HG03045 (cell line): ENCODE measurements at regions not wholly inside any gene's neighbourhood (a gene's known extent, or its start where the extent isn't known, plus 50 kb on each side); places are given as distances from the start of the nearest gene placed in this dataset.

Experiments
- ATAC-seq: cut with Tn5 transposase; IDR thresholded peaks from one replicate; pipeline ENCODE4 v1.9.1; 2021; ENCODE audit warnings: mild to moderate bottlenecking, moderate library complexity; ENCODE audit not compliant: unreplicated experiment

DNA sequence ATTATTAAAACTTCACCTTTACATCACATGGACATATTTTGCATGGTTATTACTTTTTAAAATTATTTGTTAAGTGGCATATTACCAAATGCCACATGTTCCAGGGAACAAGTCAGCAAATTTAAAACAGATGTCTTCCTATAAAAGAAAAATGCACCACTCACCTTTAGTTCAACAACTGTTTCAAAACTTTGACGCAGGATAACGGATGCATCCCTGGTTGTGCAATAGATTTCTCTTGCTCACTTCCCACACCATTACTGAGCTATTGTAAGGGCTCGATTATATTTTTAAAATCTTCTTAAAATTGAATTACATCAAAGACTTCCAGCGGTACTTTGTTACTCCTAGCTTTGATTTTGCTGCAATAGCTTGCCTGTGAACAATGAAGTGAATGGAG is 93.0 kb upstream of the ARHGAP24 start:
- no peak for ATAC-seq

GRCh38 chr4:85391071-85391470 is 83.9 kb upstream of the ARHGAP24 start:
- no peak for ATAC-seq

DNA sequence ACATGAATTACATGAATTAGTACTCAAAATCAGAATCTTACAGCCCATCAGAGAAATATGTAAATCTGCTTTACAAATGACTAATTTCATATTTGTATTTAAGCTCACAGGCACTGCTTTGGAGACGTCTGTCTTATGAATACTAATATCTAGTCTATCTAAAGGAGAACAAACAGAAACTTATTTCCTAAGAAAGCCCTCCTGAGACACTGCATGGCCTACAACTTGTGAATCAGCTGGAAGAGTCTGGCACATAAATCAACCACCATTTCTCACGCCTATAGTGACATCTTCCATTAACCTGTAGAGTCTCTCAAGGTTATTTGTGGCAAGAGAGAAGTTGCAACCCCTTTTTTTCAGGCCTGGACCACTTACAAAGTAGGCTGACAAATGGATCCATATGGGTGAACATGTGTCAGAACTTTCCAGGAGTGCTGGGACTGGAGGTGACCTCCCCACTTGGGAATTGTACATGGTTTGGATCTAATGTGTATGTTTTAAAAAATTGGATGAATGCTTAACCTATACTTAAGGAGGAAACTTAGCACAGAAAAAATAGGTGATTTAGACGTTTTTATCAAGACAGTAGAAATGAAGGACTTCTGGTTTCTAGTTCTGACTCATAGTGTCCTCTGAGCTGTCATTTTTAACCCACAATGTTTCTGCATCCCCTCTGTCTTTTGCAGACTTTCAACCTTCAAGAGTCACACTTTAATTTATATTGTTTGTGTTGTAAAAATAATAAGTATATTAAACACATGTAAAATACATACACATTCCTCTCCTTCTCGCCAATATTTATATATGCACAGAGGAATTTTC is 83.2 kb upstream of the ARHGAP24 start:
- peak; percentile 84 for ATAC-seq

DNA sequence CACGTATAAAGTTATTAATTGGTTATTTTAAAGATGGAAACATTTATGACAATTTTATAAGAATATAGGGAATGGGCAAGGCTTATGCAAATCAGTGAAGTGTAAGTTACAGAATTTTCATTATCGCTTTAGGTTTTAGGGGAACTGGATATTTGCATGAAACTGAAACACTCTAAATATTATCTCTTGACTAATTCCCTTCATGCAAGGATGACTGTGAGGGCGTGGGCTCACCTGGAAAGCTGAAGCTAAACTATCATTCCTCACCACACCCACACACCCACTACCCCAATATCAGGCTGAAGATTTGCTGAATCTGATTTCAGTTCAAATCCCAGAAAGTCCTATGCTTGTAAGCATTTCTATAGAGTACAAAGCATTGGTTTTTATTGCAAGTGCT is 81.7 kb upstream of the ARHGAP24 start:
- ATAC-seq = peak; percentile 67

GRCh38 chr4:85398276-85398675 is 76.7 kb upstream of the ARHGAP24 start:
- no peak for ATAC-seq

GRCh38 chr4:85399270-85399669 is 75.7 kb upstream of the ARHGAP24 start:
- ATAC-seq = peak; percentile 53

DNA sequence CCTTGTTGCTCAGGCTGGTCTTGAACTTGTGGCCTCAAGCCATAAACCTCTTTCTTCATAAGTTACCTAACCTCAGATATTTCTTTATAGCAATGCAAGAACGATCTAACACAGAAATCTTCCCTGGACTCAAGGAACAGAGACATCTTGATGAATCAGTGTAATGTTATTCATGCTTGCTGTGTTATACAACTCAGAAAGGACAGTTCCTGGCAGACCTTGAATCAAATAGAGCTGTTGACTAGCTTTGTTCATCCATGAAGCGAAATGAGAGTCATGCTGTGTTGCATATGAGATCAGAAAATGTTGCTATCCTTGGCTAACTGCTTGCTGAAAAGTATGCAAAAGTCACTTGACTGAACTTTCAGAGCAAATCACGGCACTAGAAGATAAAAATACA is 72.6 kb upstream of the ARHGAP24 start:
- no peak for ATAC-seq

GRCh38 chr4:85406185-85406584 is 68.8 kb upstream of the ARHGAP24 start:
- ATAC-seq = no peak

DNA sequence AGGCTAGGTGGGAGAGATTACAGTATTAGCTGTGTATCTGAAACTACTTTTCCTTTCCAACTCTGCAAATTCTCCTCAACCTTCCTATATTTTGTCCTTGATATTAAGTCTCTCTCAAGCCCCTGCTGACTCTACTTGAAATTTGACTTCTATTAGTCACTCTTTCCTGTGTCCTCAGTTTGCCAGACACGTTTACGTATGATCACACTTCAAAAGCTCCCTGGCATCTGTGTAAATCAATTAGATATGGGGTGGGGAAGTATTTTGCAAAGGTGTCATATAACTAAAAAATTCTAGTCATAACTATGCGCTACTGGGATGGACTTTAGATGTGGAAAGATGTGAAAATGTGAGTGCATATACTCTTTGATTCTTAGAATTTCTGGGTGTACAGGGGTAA is 67.4 kb upstream of the ARHGAP24 start:
- ATAC-seq = no peak

DNA sequence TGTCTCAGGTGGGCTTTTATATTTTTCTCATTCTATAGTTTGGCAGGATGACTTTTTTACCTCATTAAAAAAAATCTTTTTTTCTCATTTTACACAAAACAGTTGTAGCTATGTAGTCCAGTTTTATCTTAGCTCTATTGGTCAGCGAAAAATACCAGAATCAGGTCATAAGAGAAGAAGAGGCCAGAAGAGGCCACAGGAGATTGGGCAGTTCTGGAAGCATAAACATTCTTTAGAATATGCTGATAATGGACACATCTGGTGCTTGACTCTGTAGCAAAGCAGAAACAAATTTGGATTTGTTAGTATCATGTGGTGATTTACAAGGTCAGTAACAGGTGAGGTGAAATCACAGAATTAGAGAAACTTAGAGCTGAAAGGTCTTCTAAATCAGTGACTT is 66.6 kb upstream of the ARHGAP24 start:
- ATAC-seq = no peak

DNA sequence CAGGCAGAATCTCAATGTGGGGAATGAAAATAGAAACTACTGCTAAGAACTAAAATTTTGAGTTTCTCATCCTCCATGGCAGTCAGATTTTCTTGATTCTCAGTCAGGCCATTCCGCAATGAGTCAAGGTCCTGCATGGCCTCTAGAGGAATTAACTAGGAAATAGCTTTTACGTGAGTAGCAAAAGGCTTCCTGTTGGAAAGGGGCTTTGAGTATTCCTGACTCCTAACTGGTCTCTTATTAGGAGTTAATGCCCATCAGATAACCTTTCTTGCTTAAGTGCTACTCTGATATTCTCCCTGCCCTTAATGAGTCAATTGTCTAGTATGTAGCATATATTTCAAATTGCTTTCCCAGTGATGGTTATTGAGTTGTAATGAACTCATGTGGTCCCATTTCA is 65.7 kb upstream of the ARHGAP24 start:
- ATAC-seq = no peak

DNA sequence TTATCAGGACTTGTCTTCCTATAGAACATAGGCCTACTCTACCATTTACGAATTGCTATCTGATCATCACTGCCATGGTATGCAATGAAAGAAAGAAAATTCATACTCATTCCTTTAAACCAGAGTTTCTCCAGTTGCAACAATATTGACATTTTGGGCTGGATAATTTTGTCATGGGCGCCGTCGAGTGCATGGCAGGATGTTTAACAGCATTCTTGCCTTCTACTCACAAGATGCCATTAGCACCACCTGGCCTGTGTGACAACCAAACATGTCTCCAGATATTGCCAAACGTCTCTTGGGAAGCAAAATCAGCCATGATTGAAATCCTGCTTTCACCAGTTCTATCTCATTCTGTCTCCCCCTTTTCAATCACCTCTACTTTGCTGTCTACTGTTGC is 63.6 kb upstream of the ARHGAP24 start:
- no peak for ATAC-seq

- no peak for ATAC-seq
Measured at GRCh38 chr4:85414972-85415371, 60.0 kb upstream of the ARHGAP24 start.

DNA sequence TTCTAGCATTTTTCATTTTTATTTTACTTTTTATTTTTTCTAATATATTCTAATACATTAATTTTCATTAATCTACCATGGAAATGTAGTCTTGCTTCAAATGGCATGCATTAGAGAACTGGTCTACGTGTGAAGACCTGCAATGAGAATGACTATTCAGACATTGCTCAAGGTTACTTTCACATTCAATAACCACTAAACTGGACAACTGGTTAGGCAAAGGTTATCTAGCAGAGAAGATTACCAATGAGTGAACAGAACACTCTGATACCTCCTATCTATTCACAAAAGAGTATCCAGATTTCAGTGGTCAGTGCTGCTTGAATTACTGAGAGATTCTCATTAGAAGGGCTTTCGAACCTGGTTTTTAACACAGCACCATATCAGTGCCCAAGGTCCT is 58.9 kb upstream of the ARHGAP24 start:
- no peak for ATAC-seq

DNA sequence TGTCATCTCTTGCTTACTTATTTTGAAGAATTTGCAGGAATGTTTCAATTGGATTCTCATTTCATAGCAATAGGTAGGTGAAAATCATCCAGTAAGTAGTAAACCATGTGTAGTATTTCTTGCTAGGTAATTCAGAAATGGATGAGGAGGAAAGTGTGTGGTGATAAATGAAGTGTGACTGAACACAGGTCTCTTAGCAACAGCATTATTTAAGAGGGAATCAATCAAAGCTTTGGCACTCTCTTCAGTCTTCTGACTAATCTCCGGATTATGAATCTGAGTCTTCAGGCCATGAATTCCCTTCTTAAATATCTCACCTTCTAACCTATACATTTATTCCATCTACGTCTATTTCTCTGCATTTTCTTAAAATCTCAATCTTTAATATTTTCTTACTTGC is 55.8 kb upstream of the ARHGAP24 start:
- no peak for ATAC-seq

DNA sequence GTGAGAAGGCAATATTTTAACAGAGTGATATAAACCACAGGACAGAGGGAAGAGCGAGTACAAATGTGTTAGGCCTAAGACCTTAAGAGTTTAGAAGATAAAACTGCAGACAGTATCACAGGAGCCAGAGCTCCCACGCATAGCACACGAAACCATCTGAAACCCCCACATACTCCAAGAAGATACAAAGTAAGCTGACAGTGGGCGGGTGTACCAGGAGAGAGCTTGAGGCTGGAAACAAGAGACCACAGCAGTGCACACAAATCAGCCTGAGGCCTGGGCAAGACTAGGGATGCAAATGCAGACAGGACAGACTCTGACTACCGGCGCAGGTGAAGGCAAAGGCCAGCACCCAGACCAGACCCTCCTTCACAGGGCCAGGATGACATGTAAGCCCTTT is 54.1 kb upstream of the ARHGAP24 start:
- ATAC-seq = peak; percentile 60

- ATAC-seq = no peak
Measured at GRCh38 chr4:85423431-85423830, 51.5 kb upstream of the ARHGAP24 start.
